ENCODE measurements at regions not wholly inside any gene's neighbourhood (a gene's known extent, or its start where the extent isn't known, plus 50 kb on each side); places are given as distances from the start of the nearest gene placed in this dataset.

DNA sequence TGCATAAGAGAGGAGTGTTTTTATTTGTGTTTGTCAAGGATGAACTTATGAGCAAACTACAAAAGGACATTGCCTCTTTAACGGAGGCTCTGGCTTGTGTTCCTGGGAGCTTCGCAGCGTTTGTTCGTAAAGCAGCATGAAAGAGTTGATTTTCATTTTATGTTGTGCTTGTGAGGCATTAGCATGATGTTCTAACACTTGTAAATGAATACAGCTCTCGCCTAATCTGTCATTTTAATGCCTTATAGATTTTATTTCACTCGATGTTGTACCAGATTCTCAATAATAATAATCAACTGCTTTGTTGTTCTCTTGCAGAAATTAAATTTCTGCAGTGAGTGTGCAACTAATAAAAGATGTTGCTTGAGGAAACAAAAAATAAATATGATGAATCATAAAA is 687.3 kb upstream of the FANCL start:
- TF ChIP-seq POLR2A (IDR thresholded peaks at IDR 0.05) (no peak), CTCF (IDR thresholded peaks at IDR 0.05) (no peak)

Data from Peyer's patch (tissue), 4 donors.